ENCODE measurements at regions not wholly inside any gene's neighbourhood (a gene's known extent, or its start where the extent isn't known, plus 50 kb on each side); places are given as distances from the start of the nearest gene placed in this dataset.

DNA sequence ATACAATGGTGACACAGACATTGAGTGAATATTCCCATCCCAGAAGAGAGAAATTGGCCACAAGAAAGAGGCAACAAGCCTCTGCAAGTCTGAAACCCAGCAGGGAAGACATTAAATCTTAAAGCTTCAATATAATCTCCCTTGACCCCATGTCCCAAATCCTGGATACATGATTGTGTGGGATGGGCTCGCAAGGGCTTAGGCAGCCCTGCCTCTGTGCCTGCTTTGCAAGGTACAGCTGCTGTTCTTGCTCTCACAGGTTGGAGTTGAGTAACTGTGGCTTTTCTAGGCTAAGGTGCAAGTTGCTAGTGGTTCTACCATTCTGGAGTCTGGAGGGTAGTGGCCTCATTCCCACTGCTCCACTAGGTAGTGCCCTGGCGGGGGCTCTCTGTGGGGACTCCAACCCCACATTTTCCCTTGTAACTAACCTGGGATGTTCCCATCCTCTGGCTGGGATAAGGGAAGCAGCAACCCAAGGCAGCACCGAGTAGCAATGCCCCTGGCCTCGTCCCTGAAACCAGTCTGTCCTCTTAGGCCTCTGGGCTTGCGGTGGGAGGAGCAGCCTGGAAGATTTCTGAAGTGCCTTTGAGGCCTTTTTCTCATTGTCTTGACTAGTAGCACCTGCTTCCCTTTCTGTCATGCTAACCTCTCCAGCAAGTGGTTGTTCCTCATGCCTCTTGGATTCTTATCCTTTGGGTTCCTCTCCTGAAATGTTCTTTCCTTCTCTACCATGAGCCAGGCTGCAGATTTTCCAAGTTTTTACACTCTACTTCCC is 90.0 kb downstream of the FAM174B start:
- DNase-seq, result no peak
- Histone ChIP-seq H3K4ac (ENCODE audit: low read depth in 1 of 2, low read length in 2 of 2) (no peak overlapping the region), H3K9ac (ENCODE audit: low read length) (no peak overlapping the region), H3K4me2 (ENCODE audit: low read length, poor library complexity, severe bottlenecking) (no peak overlapping the region), H3K27me3 (ENCODE audit: control insufficient read depth in 1 of 2, insufficient read depth in 1 of 2, low read length in 2 of 2) (peaks cover 0 to 3% of the 10 kb centered on the region in 2 experiments), H3K18ac (ENCODE audit: low read depth in 1 of 2, low read length in 2 of 2) (no peak overlapping the region), H3K36me3 (ENCODE audit: control insufficient read depth in 1 of 2, insufficient read depth in 2 of 2, low read depth in 1 of 2, low read length in 2 of 2) (no peaks in the 10 kb centered on the region), H2BK12ac (ENCODE audit: low read length in 2 of 2) (no peak overlapping the region), H4K91ac (ENCODE audit: low read length) (no peak overlapping the region), H2BK5ac (ENCODE audit: low read depth, low read length, poor library complexity, severe bottlenecking) (no peak overlapping the region), H3K9me3 (ENCODE audit: control insufficient read depth, low read length) (no peaks in the 10 kb centered on the region), H3K23ac (ENCODE audit: low read length in 2 of 2) (no peak overlapping the region), H3K14ac (ENCODE audit: low read length in 2 of 2) (no peak overlapping the region), H3K4me1 (ENCODE audit: control insufficient read depth, insufficient read depth, low read depth, low read length) (no peaks in the 10 kb centered on the region), H3K4me3 (ENCODE audit: insufficient read depth in 1 of 2, low read depth in 1 of 2, low read length in 2 of 2) (no peak overlapping the region), H3K79me1 (replicated peaks; ENCODE audit: low read length, poor library complexity, severe bottlenecking) (no peaks in the 10 kb centered on the region), H2AK5ac (ENCODE audit: low read length, severe bottlenecking) (no peak overlapping the region), H2BK120ac (ENCODE audit: low read depth, low read length) (no peak overlapping the region), H3K27ac (ENCODE audit: low read length, poor library complexity, severe bottlenecking) (no peak overlapping the region), H4K8ac (ENCODE audit: low read length) (no peak overlapping the region), H2BK15ac (ENCODE audit: low read depth, poor library complexity, severe bottlenecking) (no peak overlapping the region), H2AFZ (ENCODE audit: low read depth, low read length) (no peak overlapping the region)
- WGBS, result 69% methylated on average over 5 of the region's 5 CpGs

DNA sequence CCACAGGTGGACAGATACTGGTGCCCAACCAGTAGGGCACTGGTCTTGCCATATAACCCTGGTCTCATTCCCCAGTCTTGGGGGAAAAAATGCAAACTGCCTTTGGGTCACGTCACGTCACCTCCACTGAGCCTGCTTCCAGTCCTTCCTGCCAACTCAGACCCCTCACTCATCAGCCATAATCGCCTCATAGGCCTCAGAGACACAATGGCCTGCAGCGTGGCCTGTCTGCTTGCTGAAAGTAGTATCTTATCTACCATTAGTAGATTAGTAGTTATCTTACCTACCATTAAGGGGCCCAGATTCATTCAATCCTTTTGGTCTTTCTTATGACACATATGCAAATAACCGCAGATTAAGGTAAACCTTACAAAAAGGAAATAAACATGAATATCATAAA is 93.8 kb downstream of the FAM174B start:
- no peaks in the 10 kb centered on the region for H3K9me3 ChIP-seq (ENCODE audit: control insufficient read depth, low read length)
- 38% methylated on average over 2 of the region's 5 CpGs for WGBS
- H2BK12ac ChIP-seq (ENCODE audit: low read length in 2 of 2), result no peak overlapping the region
- H3K18ac ChIP-seq (ENCODE audit: low read depth in 1 of 2, low read length in 2 of 2), result no peak overlapping the region
- H4K91ac ChIP-seq (ENCODE audit: low read length), result no peak overlapping the region
- H2BK15ac ChIP-seq (ENCODE audit: low read depth, poor library complexity, severe bottlenecking), result no peak overlapping the region
- no peak overlapping the region for H2BK120ac ChIP-seq (ENCODE audit: low read depth, low read length)
- H3K4ac ChIP-seq (ENCODE audit: low read depth in 1 of 2, low read length in 2 of 2), result no peak overlapping the region
- no peak overlapping the region for H3K23ac ChIP-seq (ENCODE audit: low read length in 2 of 2)
- H3K9ac ChIP-seq (ENCODE audit: low read length), result no peak overlapping the region
- no peaks in the 10 kb centered on the region for H3K36me3 ChIP-seq (ENCODE audit: control insufficient read depth in 1 of 2, insufficient read depth in 2 of 2, low read depth in 1 of 2, low read length in 2 of 2)
- no peak overlapping the region for H2BK5ac ChIP-seq (ENCODE audit: low read depth, low read length, poor library complexity, severe bottlenecking)
- H4K8ac ChIP-seq (ENCODE audit: low read length), result no peak overlapping the region
- H3K27me3 ChIP-seq (ENCODE audit: control insufficient read depth in 1 of 2, insufficient read depth in 1 of 2, low read length in 2 of 2), result no peaks in the 10 kb centered on the region
- no peak overlapping the region for H3K4me2 ChIP-seq (ENCODE audit: low read length, poor library complexity, severe bottlenecking)
- no peak overlapping the region for H3K27ac ChIP-seq (ENCODE audit: low read length, poor library complexity, severe bottlenecking)
- H2AFZ ChIP-seq (ENCODE audit: low read depth, low read length), result no peak overlapping the region
- no peak overlapping the region for H3K14ac ChIP-seq (ENCODE audit: low read length in 2 of 2)
- no peaks in the 10 kb centered on the region for H3K79me1 ChIP-seq (replicated peaks; ENCODE audit: low read length, poor library complexity, severe bottlenecking)
- no peaks in the 10 kb centered on the region for H3K4me1 ChIP-seq (ENCODE audit: control insufficient read depth, insufficient read depth, low read depth, low read length)
- no peak for DNase-seq
- no peak overlapping the region for H2AK5ac ChIP-seq (ENCODE audit: low read length, severe bottlenecking)
- H3K4me3 ChIP-seq (ENCODE audit: insufficient read depth in 1 of 2, low read depth in 1 of 2, low read length in 2 of 2), result no peak overlapping the region

DNA sequence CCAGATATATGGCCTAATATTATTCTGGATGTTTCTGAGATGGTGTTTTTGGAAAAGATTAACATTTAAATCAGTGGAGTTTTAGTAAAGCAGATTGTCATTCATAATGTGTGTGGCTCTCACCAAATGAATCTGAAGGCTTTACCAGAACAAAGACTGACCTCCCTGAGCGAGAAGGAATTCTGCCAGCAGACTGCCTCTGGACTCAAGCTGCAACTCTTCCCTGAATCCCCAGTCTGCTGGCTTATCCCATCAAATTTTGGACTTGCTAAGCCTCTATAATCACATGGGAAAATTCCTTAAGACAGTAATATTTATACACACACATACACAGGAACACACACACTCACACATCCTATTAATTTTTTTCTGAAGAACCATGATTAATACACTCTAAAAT is 102.3 kb downstream of the FAM174B start:
- no peak overlapping the region for H2BK15ac ChIP-seq (ENCODE audit: low read depth, poor library complexity, severe bottlenecking)
- no peak overlapping the region for H2AK5ac ChIP-seq (ENCODE audit: low read length, severe bottlenecking)
- no peak overlapping the region for H2AFZ ChIP-seq (ENCODE audit: low read depth, low read length)
- no peak for DNase-seq
- no peaks in the 10 kb centered on the region for H3K4me1 ChIP-seq (ENCODE audit: control insufficient read depth, insufficient read depth, low read depth, low read length)
- H3K18ac ChIP-seq (ENCODE audit: low read depth in 1 of 2, low read length in 2 of 2), result no peak overlapping the region
- H3K36me3 ChIP-seq (ENCODE audit: control insufficient read depth in 1 of 2, insufficient read depth in 2 of 2, low read depth in 1 of 2, low read length in 2 of 2), result no peaks in the 10 kb centered on the region
- H3K27ac ChIP-seq (ENCODE audit: low read length, poor library complexity, severe bottlenecking), result no peak overlapping the region
- H3K27me3 ChIP-seq (ENCODE audit: control insufficient read depth in 1 of 2, insufficient read depth in 1 of 2, low read length in 2 of 2), result peaks cover 0 to 8% of the 10 kb centered on the region in 2 experiments
- H3K9me3 ChIP-seq (ENCODE audit: control insufficient read depth, low read length), result no peaks in the 10 kb centered on the region
- no peak overlapping the region for H3K14ac ChIP-seq (ENCODE audit: low read length in 2 of 2)
- H3K4me2 ChIP-seq (ENCODE audit: low read length, poor library complexity, severe bottlenecking), result no peak overlapping the region
- H2BK5ac ChIP-seq (ENCODE audit: low read depth, low read length, poor library complexity, severe bottlenecking), result no peak overlapping the region
- no peak overlapping the region for H4K91ac ChIP-seq (ENCODE audit: low read length)
- H3K4me3 ChIP-seq (ENCODE audit: insufficient read depth in 1 of 2, low read depth in 1 of 2, low read length in 2 of 2), result no peak overlapping the region
- H4K8ac ChIP-seq (ENCODE audit: low read length), result no peak overlapping the region
- no peak overlapping the region for H2BK120ac ChIP-seq (ENCODE audit: low read depth, low read length)
- H3K23ac ChIP-seq (ENCODE audit: low read length in 2 of 2), result no peak overlapping the region
- H3K4ac ChIP-seq (ENCODE audit: low read depth in 1 of 2, low read length in 2 of 2), result no peak overlapping the region
- H2BK12ac ChIP-seq (ENCODE audit: low read length in 2 of 2), result no peak overlapping the region
- H3K9ac ChIP-seq (ENCODE audit: low read length), result no peak overlapping the region
- 56% methylated on average over 1 of the region's 1 CpG for WGBS
- no peaks in the 10 kb centered on the region for H3K79me1 ChIP-seq (replicated peaks; ENCODE audit: low read length, poor library complexity, severe bottlenecking)

DNA sequence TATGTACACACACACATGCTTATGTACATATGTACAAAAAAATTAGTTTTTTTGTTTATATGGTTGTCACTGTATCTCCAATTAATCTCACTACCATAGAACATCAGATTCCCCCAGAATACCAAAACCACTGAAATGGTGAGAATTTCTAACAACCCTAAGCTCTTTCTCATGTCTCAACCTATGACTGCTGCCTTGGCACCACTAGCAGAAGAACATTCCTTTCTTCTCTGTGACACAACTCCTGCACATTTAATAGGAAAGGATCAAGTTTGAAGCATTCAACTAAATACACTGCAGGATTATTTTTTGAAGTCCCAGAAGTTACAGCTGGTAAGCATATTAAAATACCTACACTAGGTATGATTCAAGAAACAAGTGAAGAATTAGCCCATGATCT is 109.6 kb downstream of the FAM174B start:
- H3K9me3 ChIP-seq (ENCODE audit: control insufficient read depth, low read length), result no peaks in the 10 kb centered on the region
- no peak overlapping the region for H3K27ac ChIP-seq (ENCODE audit: low read length, poor library complexity, severe bottlenecking)
- no peaks in the 10 kb centered on the region for H3K36me3 ChIP-seq (ENCODE audit: control insufficient read depth in 1 of 2, insufficient read depth in 2 of 2, low read depth in 1 of 2, low read length in 2 of 2)
- no peak overlapping the region for H4K8ac ChIP-seq (ENCODE audit: low read length)
- H2BK15ac ChIP-seq (ENCODE audit: low read depth, poor library complexity, severe bottlenecking), result no peak overlapping the region
- H3K23ac ChIP-seq (ENCODE audit: low read length in 2 of 2), result no peak overlapping the region
- no peak overlapping the region for H2AK5ac ChIP-seq (ENCODE audit: low read length, severe bottlenecking)
- no peaks in the 10 kb centered on the region for H3K79me1 ChIP-seq (replicated peaks; ENCODE audit: low read length, poor library complexity, severe bottlenecking)
- no peak overlapping the region for H3K4ac ChIP-seq (ENCODE audit: low read depth in 1 of 2, low read length in 2 of 2)
- no peak overlapping the region for H2AFZ ChIP-seq (ENCODE audit: low read depth, low read length)
- no peak for DNase-seq
- H3K4me1 ChIP-seq (ENCODE audit: control insufficient read depth, insufficient read depth, low read depth, low read length), result no peaks in the 10 kb centered on the region
- H2BK120ac ChIP-seq (ENCODE audit: low read depth, low read length), result no peak overlapping the region
- H3K27me3 ChIP-seq (ENCODE audit: control insufficient read depth in 1 of 2, insufficient read depth in 1 of 2, low read length in 2 of 2), result peaks cover 0 to 13% of the 10 kb centered on the region in 2 experiments
- H3K9ac ChIP-seq (ENCODE audit: low read length), result no peak overlapping the region
- no peak overlapping the region for H3K18ac ChIP-seq (ENCODE audit: low read depth in 1 of 2, low read length in 2 of 2)
- H3K14ac ChIP-seq (ENCODE audit: low read length in 2 of 2), result no peak overlapping the region
- H3K4me3 ChIP-seq (ENCODE audit: insufficient read depth in 1 of 2, low read depth in 1 of 2, low read length in 2 of 2), result no peak overlapping the region
- no peak overlapping the region for H2BK12ac ChIP-seq (ENCODE audit: low read length in 2 of 2)
- H4K91ac ChIP-seq (ENCODE audit: low read length), result no peak overlapping the region
- no peak overlapping the region for H3K4me2 ChIP-seq (ENCODE audit: low read length, poor library complexity, severe bottlenecking)
- no peak overlapping the region for H2BK5ac ChIP-seq (ENCODE audit: low read depth, low read length, poor library complexity, severe bottlenecking)

All from mesenchymal stem cell (in vitro differentiated cells and primary cell).